ENCODE measurements at regions not wholly inside any gene's neighbourhood (a gene's known extent, or its start where the extent isn't known, plus 50 kb on each side); places are given as distances from the start of the nearest gene placed in this dataset.

- ChIA-PET POLR2A (no interaction called here), CTCF (no interaction called here)
- H3K9me3 Mint-ChIP-seq, result no peaks in the 10 kb centered on the region
- H3K4me1 Mint-ChIP-seq, result no peaks in the 10 kb centered on the region
- no peak for TF ChIP-seq CTCF (IDR thresholded peaks at IDR 0.05)
- no peak for DNase-seq
- H3K27me3 Mint-ChIP-seq, result no peaks in the 10 kb centered on the region
- H3K36me3 Mint-ChIP-seq (ENCODE audit: low read depth), result no peaks in the 10 kb centered on the region
- no peak overlapping the region for H3K4me3 Mint-ChIP-seq
- intact Hi-C loops (cut with micrococcal nuclease), result no loop called here
- ATAC-seq (ENCODE audit: low read depth), result no peak
- no peak overlapping the region for H3K27ac Mint-ChIP-seq
Observed at GRCh38 chr1:106185089-106185488, 871.4 kb upstream of the PRMT6 start.

- Mint-ChIP-seq H3K4me3 (no peak overlapping the region), H3K27me3 (no peaks in the 10 kb centered on the region), H3K36me3 (ENCODE audit: low read depth) (no peaks in the 10 kb centered on the region), H3K27ac (no peak overlapping the region), H3K4me1 (no peaks in the 10 kb centered on the region), H3K9me3 (peaks cover 16% of the 10 kb centered on the region)
- DNase-seq (no peak), ATAC-seq (ENCODE audit: low read depth) (no peak)
- no peak for TF ChIP-seq CTCF (IDR thresholded peaks at IDR 0.05)
- CTCF ChIA-PET, result no interaction called here
- intact Hi-C loops (cut with micrococcal nuclease), result no loop called here
- POLR2A ChIA-PET, result no interaction called here
Observed at GRCh38 chr1:106189780-106190179, 866.7 kb upstream of the PRMT6 start.

- POLR2A ChIA-PET, result no interaction called here
- DNase-seq, result no peak
- CTCF ChIA-PET, result no interaction called here
Observed at GRCh38 chr1:106194206-106194605, 862.3 kb upstream of the PRMT6 start.

GRCh38 chr1:106200711-106201110 is 855.8 kb upstream of the PRMT6 start:
- H3K4me1 Mint-ChIP-seq, result no peaks in the 10 kb centered on the region
- CTCF ChIA-PET, result no interaction called here
- TF ChIP-seq CTCF (IDR thresholded peaks at IDR 0.05), result no peak

More at GRCh38 chr1:106194206-106194605, 862.3 kb upstream of the PRMT6 start:
- TF ChIP-seq CTCF (IDR thresholded peaks at IDR 0.05), result no peak
- intact Hi-C loops (cut with micrococcal nuclease), result no loop called here
- Mint-ChIP-seq H3K27ac (no peak overlapping the region), H3K9me3 (peaks cover 24% of the 10 kb centered on the region), H3K4me1 (no peaks in the 10 kb centered on the region), H3K27me3 (no peaks in the 10 kb centered on the region), H3K36me3 (ENCODE audit: low read depth) (no peaks in the 10 kb centered on the region), H3K4me3 (no peak overlapping the region)
- ATAC-seq (ENCODE audit: low read depth), result no peak

GRCh38 chr1:106207185-106207584 is 849.3 kb upstream of the PRMT6 start:
- H3K9me3 Mint-ChIP-seq, result no peaks in the 10 kb centered on the region
- no peaks in the 10 kb centered on the region for H3K27me3 Mint-ChIP-seq
- TF ChIP-seq CTCF (IDR thresholded peaks at IDR 0.05), result no peak
- ChIA-PET POLR2A (no interaction called here), CTCF (no interaction called here)
- DNase-seq (no peak), ATAC-seq (ENCODE audit: low read depth) (no peak)
- H3K27ac Mint-ChIP-seq, result no peak overlapping the region
- H3K4me3 Mint-ChIP-seq, result no peak overlapping the region
- intact Hi-C loops (cut with micrococcal nuclease), result no loop called here
- H3K36me3 Mint-ChIP-seq (ENCODE audit: low read depth), result no peaks in the 10 kb centered on the region
- H3K4me1 Mint-ChIP-seq, result no peaks in the 10 kb centered on the region

More at GRCh38 chr1:106200711-106201110, 855.8 kb upstream of the PRMT6 start:
- no peak overlapping the region for H3K4me3 Mint-ChIP-seq
- POLR2A ChIA-PET, result no interaction called here
- H3K36me3 Mint-ChIP-seq (ENCODE audit: low read depth), result no peaks in the 10 kb centered on the region
- no peaks in the 10 kb centered on the region for H3K9me3 Mint-ChIP-seq
- H3K27me3 Mint-ChIP-seq, result no peaks in the 10 kb centered on the region
- intact Hi-C loops (cut with micrococcal nuclease), result no loop called here
- H3K27ac Mint-ChIP-seq, result no peak overlapping the region
- DNase-seq (no peak), ATAC-seq (ENCODE audit: low read depth) (no peak)

Measured in activated B cell treated with CpG ODN at 0.5 μM for 24 hours (primary cell).